ENCODE measurements at regions not wholly inside any gene's neighbourhood (a gene's known extent, or its start where the extent isn't known, plus 50 kb on each side); places are given as distances from the start of the nearest gene placed in this dataset.

GRCh38 chr2:189285962-189286645, 106.5 kb upstream of the COL5A2 start:
- Histone ChIP-seq H3K9me3 (ENCODE audit: control insufficient read depth in 1 of 2, insufficient read depth in 1 of 2, low read length in 2 of 2) (no peaks in the 10 kb centered on the region), H3K36me3 (ENCODE audit: insufficient read depth, low read length) (no peaks in the 10 kb centered on the region), H3K27me3 (ENCODE audit: control insufficient read depth in 1 of 2, insufficient read depth in 2 of 2, low read length in 2 of 2) (no peaks in the 10 kb centered on the region), H3K4me1 (ENCODE audit: insufficient read depth, low read length) (no peaks in the 10 kb centered on the region), H3K27ac (ENCODE audit: low read depth in 1 of 2, low read length in 2 of 2) (no peak overlapping the region), H3K4me3 (ENCODE audit: low read length) (no peak overlapping the region)
- no peak for TF ChIP-seq CTCF (IDR thresholded peaks at IDR 0.05)
- Mint-ChIP-seq H3K27me3 (no peaks in the 10 kb centered on the region), H3K36me3 (ENCODE audit: low read depth) (no peaks in the 10 kb centered on the region), H3K27ac (no peak overlapping the region), H3K4me3 (no peak overlapping the region), H3K9me3 (no peaks in the 10 kb centered on the region), H3K4me1 (ENCODE audit: low read depth) (peaks cover 15% of the 10 kb centered on the region)
- DNase-seq, result no peak
- ChIA-PET CTCF (no interaction called here), POLR2A (no interaction called here)
- no peak for ATAC-seq (ENCODE audit: poor library complexity)
- intact Hi-C loops (cut with DNase I, micrococcal nuclease), result loop anchor here in 1 of 2 experiments (5.0 to 10.0 kb wide), 2 partner anchors 141 to 194 kb away; no protein-coding TSS in a partner anchor

- ChIA-PET CTCF (interaction anchor here (0.7 to 2.0 kb wide), 2 partner anchors 137 to 145 kb away, joined by 3 to 6 read pairs; no protein-coding TSS in a partner anchor), POLR2A (no interaction called here)
- Mint-ChIP-seq H3K4me3 (no peak overlapping the region), H3K9me3 (no peaks in the 10 kb centered on the region), H3K27me3 (no peaks in the 10 kb centered on the region), H3K4me1 (ENCODE audit: low read depth) (peaks cover 15% of the 10 kb centered on the region), H3K27ac (no peak overlapping the region), H3K36me3 (ENCODE audit: low read depth) (no peaks in the 10 kb centered on the region)
- Histone ChIP-seq H3K27ac (ENCODE audit: low read depth in 1 of 2, low read length in 2 of 2) (no peak overlapping the region), H3K9me3 (ENCODE audit: control insufficient read depth in 1 of 2, insufficient read depth in 1 of 2, low read length in 2 of 2) (no peaks in the 10 kb centered on the region), H3K36me3 (ENCODE audit: insufficient read depth, low read length) (no peaks in the 10 kb centered on the region), H3K27me3 (ENCODE audit: control insufficient read depth in 1 of 2, insufficient read depth in 2 of 2, low read length in 2 of 2) (no peaks in the 10 kb centered on the region), H3K4me1 (ENCODE audit: insufficient read depth, low read length) (no peaks in the 10 kb centered on the region), H3K4me3 (ENCODE audit: low read length) (no peak overlapping the region)
- no peak for TF ChIP-seq CTCF (IDR thresholded peaks at IDR 0.05)
- DNase-seq, result no peak
- ATAC-seq (ENCODE audit: poor library complexity), result no peak
- intact Hi-C loops (cut with DNase I, micrococcal nuclease), result loop anchor here in 1 of 2 experiments (5.0 to 10.0 kb wide), 2 partner anchors 143 to 195 kb away; no protein-coding TSS in a partner anchor
These were observed 107.8 kb upstream of the COL5A2 start for GRCh38 chr2:189287363-189287762.

GRCh38 chr2:189287982-189288521, 108.5 kb upstream of the COL5A2 start:
- DNase-seq (peak in 3 of 14 experiments; percentile 37 to 47 (median 47)), ATAC-seq (ENCODE audit: poor library complexity) (peak; percentile 56)
- intact Hi-C loops (cut with DNase I, micrococcal nuclease), result loop anchor here (2.0 to 10.0 kb wide), 3 partner anchors 143 to 196 kb away; no protein-coding TSS in a partner anchor
- TF ChIP-seq CTCF (IDR thresholded peaks at IDR 0.05), result peak; percentile 46
- H3K9me3 Mint-ChIP-seq, result no peaks in the 10 kb centered on the region
- H3K36me3 Mint-ChIP-seq (ENCODE audit: low read depth), result no peaks in the 10 kb centered on the region
- H3K4me1 ChIP-seq (ENCODE audit: insufficient read depth, low read length), result no peaks in the 10 kb centered on the region
- no peaks in the 10 kb centered on the region for H3K9me3 ChIP-seq (ENCODE audit: control insufficient read depth in 1 of 2, insufficient read depth in 1 of 2, low read length in 2 of 2)
- no peak overlapping the region for H3K27ac Mint-ChIP-seq
- H3K27me3 ChIP-seq (ENCODE audit: control insufficient read depth in 1 of 2, insufficient read depth in 2 of 2, low read length in 2 of 2), result no peaks in the 10 kb centered on the region
- no peak overlapping the region for H3K27ac ChIP-seq (ENCODE audit: low read depth in 1 of 2, low read length in 2 of 2)
- ChIA-PET POLR2A (no interaction called here), CTCF (interaction anchor here (0.7 to 2.0 kb wide), 2 partner anchors 138 to 145 kb away, joined by 3 to 6 read pairs; no protein-coding TSS in a partner anchor)
- H3K4me3 Mint-ChIP-seq, result no peak overlapping the region
- no peaks in the 10 kb centered on the region for H3K27me3 Mint-ChIP-seq
- peaks cover 15% of the 10 kb centered on the region for H3K4me1 Mint-ChIP-seq (ENCODE audit: low read depth)
- no peak overlapping the region for H3K4me3 ChIP-seq (ENCODE audit: low read length)
- H3K36me3 ChIP-seq (ENCODE audit: insufficient read depth, low read length), result no peaks in the 10 kb centered on the region

Measured in CD4-positive, alpha-beta T cell (primary cell).